Hepatocyte (in vitro differentiated cells): ENCODE measurements at regions not wholly inside any gene's neighbourhood (a gene's known extent, or its start where the extent isn't known, plus 50 kb on each side); places are given as distances from the start of the nearest gene placed in this dataset.

Source experiments
- CTCF ChIP-seq: fragments of 200-600 bp; sonication (generic); IDR thresholded peaks from 2 replicates; pipeline ENCODE4 v1.5.1; 2016; ENCODE audit warnings: antibody characterized with exemption, mild to moderate bottlenecking; ENCODE audit not compliant: poor library complexity
- EZH2 ChIP-seq: fragments of 200-600 bp; sonication (generic); IDR thresholded peaks from 2 replicates; pipeline ENCODE4 v1.6.1; 2016; ENCODE audit warnings: antibody characterized with exemption, mild to moderate bottlenecking, borderline replicate concordance
- EZH2phosphoT487 ChIP-seq: fragments of 200-600 bp; sonication (generic); IDR thresholded peaks from one replicate; pipeline ENCODE4 v1.6.1; 2018; ENCODE audit warnings: antibody characterized with exemption, mild to moderate bottlenecking, low read depth, moderate library complexity; ENCODE audit not compliant: unreplicated experiment, severe bottlenecking

GRCh38 chr22:27133019-27133431 lies 475.6 kb downstream of the MIAT start:
- TF ChIP-seq CTCF (no peak), EZH2phosphoT487 (no peak), EZH2 (no peak)
